ELR (cell line): ENCODE measurements at regions not wholly inside any gene's neighbourhood (a gene's known extent, or its start where the extent isn't known, plus 50 kb on each side); places are given as distances from the start of the nearest gene placed in this dataset.
"Not testable (repeated sequence)": the region's sequence is repeated elsewhere in the genome, so short reads cannot be mapped to it uniquely, and the experiment has no call there.

ENCODE experiments used
- DNase-seq: peaks from one replicate; pipeline ENCODE4 v3.0.0-alpha.2; 2015; ENCODE audit warnings: low read depth

GRCh38 chr20:19114410-19114809 is 98.0 kb upstream of the SLC24A3 start:
- no peak for DNase-seq

DNA sequence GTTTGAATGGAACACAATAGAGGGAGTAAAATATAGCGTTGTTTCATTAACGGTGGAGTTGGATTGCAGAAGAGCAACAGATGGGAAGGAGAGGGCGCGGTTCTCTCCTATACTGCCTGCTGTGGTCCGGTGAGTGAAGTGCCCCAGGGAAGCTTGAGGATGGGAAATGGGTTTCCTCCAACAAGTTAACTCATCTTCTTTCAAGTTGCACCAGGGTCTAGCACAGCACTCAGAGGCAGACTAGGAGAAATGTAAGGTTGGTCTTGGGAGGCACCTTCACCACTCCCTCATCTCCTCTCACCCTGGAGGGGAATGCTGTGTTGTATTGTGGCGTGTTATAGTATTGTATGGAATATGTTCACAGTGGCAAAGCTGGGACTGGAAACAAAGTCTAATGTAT is 96.9 kb upstream of the SLC24A3 start:
- no peak for DNase-seq

GRCh38 chr20:19120011-19120410 is 92.4 kb upstream of the SLC24A3 start:
- no peak for DNase-seq

- DNase-seq = no peak
These were observed 91.9 kb upstream of the SLC24A3 start for GRCh38 chr20:19120569-19120968.

DNA sequence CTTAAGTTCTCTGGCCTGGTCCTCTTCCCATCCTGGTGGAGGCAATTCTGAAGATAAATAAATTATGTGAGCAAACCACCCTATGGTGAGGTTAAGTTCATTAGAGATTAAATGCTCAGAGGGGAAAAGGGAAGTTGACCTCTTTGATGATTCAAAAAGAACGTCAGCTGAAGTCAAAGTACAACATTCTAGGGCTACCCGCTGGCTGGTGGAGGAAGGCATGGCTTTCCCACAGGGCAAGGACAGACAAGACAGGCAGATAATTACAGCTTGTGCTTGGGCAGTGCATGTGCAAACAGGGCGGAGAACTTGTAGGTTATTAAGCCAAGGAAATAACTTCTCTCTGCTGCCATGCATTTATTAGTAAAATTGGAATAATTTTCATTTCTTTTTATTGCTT is 91.0 kb upstream of the SLC24A3 start:
- no peak for DNase-seq

DNA sequence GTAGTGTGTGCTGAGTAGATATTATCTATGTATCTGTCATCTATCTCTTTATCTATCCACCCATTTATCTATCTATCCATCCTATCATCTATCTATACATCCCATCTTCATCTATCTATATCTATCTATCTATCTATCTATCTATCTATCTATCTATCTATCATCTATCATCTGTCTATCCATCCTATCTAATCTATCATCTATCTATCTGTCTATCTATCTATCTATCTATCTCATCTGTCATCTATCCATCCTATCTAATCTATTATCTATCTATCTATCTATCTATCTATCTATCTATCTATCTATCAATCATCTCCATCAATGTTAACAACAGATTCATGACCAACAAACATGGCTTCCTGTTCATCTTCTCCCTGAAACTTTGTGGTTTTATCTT is 90.5 kb upstream of the SLC24A3 start:
- DNase-seq = no peak

GRCh38 chr20:19122395-19122794 is 90.0 kb upstream of the SLC24A3 start:
- no peak for DNase-seq

- no peak for DNase-seq
These were observed 86.9 kb upstream of the SLC24A3 start for GRCh38 chr20:19125508-19125907.

- no peak for DNase-seq
These were observed 83.1 kb upstream of the SLC24A3 start for GRCh38 chr20:19129306-19129705.

GRCh38 chr20:19129976-19130612 is 82.3 kb upstream of the SLC24A3 start:
- DNase-seq = no peak

DNA sequence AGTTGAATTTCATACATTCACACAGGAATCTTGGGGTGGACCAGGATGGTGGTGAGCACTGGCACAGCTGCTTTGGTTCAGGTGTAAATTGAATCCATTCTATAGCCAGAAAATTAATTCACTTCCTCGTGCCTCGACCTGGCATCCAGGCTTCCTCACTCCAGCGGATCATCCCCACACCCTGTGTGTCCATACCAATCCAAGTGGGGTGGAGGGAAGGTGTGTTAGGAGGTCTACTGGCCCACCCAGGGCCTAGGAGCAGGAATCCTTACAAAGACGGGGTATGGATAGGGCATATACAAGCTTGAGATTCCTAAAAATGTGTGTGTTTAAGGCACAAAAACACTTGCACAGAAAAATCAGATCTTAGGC is 81.8 kb upstream of the SLC24A3 start:
- DNase-seq = no peak

- DNase-seq = no peak
These were observed 74.8 kb upstream of the SLC24A3 start for GRCh38 chr20:19137641-19138040.

GRCh38 chr20:19138758-19139157 is 73.7 kb upstream of the SLC24A3 start:
- no peak for DNase-seq

DNA sequence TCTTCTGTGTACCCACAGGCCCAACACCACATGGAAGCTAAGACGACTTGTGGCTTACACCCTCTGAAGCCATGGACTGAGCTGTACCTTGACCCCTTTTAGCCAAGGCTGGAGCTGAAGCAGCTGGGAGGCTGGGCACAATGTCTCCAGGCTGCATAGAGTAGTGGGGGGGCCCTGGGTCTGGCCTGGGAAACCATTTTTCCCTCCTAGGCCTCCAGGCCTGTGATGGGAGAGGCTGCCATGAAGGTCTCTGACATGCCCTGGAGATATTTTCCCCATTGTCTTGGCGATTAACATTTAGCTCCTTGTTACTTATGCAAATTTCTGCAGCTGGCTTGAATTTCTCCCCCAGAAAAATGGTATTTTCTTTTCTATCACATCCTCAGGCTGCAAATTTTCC is 72.9 kb upstream of the SLC24A3 start:
- not testable (repeated sequence) for DNase-seq

- no peak for DNase-seq
These were observed 70.4 kb upstream of the SLC24A3 start for GRCh38 chr20:19141998-19142397.

- DNase-seq = no peak
These were observed 68.6 kb upstream of the SLC24A3 start for GRCh38 chr20:19143890-19144289.

GRCh38 chr20:19161336-19161735 is 51.1 kb upstream of the SLC24A3 start:
- DNase-seq = no peak
